ENCODE measurements at regions not wholly inside any gene's neighbourhood (a gene's known extent, or its start where the extent isn't known, plus 50 kb on each side); places are given as distances from the start of the nearest gene placed in this dataset.

GRCh38 chrX:125262836-125263235, 56.8 kb upstream of the TEX13C start:
- DNase-seq (ENCODE audit: low read depth, low spot score): no peak
- TF ChIP-seq POLR2AphosphoS5 (IDR thresholded peaks at IDR 0.05; ENCODE audit: borderline replicate concordance, low read depth, low read length) (no peak), EZH2 (IDR thresholded peaks at IDR 0.05) (no peak), FOXP2 (optimal IDR thresholded peaks at IDR 0.05; ENCODE audit: control extremely low read depth, extremely low read length, insufficient read depth) (no peak)
- Histone ChIP-seq H3K9ac (ENCODE audit: insufficient read length) (no peak overlapping the region), H3K9me3 (ENCODE audit: low read depth, low read length) (no peaks in the 10 kb centered on the region), H3K27ac (no peak overlapping the region), H3K36me3 (ENCODE audit: insufficient read depth, low read length) (no peaks in the 10 kb centered on the region), H3K4me3 (no peak overlapping the region)

- Histone ChIP-seq H3K9ac (ENCODE audit: insufficient read length) (no peak overlapping the region), H3K27ac (no peak overlapping the region), H3K36me3 (ENCODE audit: insufficient read depth, low read length) (no peaks in the 10 kb centered on the region), H3K9me3 (ENCODE audit: low read depth, low read length) (no peaks in the 10 kb centered on the region), H3K4me3 (no peak overlapping the region)
- DNase-seq (ENCODE audit: low read depth, low spot score): no peak
- TF ChIP-seq FOXP2 (optimal IDR thresholded peaks at IDR 0.05; ENCODE audit: control extremely low read depth, extremely low read length, insufficient read depth) (no peak), EZH2 (IDR thresholded peaks at IDR 0.05) (no peak), POLR2AphosphoS5 (IDR thresholded peaks at IDR 0.05; ENCODE audit: borderline replicate concordance, low read depth, low read length) (no peak)
Observed at GRCh38 chrX:125266153-125266660, 53.5 kb upstream of the TEX13C start.

Data from SK-N-MC (cell line).